Activated naive CD8-positive, alpha-beta T cell treated with anti-CD3 and anti-CD28 coated beads, Interleukin-2, amount 10 ng/mL, durations not matched to agents 7 days and 5 days (primary cell): ENCODE measurements at regions not wholly inside any gene's neighbourhood (a gene's known extent, or its start where the extent isn't known, plus 50 kb on each side); places are given as distances from the start of the nearest gene placed in this dataset.

Experiments
- ATAC-seq: fragments of 150-1000 bp; cut with Tn5 transposase; one replicate; pipeline ENCODE4 v1.10.0; 2021; ENCODE audit warnings: low read depth, moderate library complexity
- POLR2A ChIA-PET: fragments of 350-600 bp; sonication (Branson Sonifier 250); formaldehyde crosslinking; loops from one replicate; lab custom pipeline; 2021; ENCODE audit warnings: antibody characterized with exemption; lab: Charles Lee
- DNase-seq: peaks from one replicate; pipeline ENCODE4 v3.0.0; 2021
- H3K27ac Mint-ChIP-seq: one replicate; pipeline ENCODE4 v1.8.0; 2022; ENCODE audit warnings: mild to moderate bottlenecking, mixed read lengths
- H3K27me3 Mint-ChIP-seq: one replicate; pipeline ENCODE4 v1.8.0; 2022; ENCODE audit warnings: mild to moderate bottlenecking, moderate library complexity, mixed read lengths
- H3K36me3 Mint-ChIP-seq: one replicate; pipeline ENCODE4 v1.8.0; 2021; ENCODE audit warnings: mild to moderate bottlenecking, mixed read lengths
- H3K4me1 Mint-ChIP-seq: one replicate; pipeline ENCODE4 v1.8.0; 2021; ENCODE audit warnings: mixed read lengths
- H3K4me3 Mint-ChIP-seq: one replicate; pipeline ENCODE4 v1.8.0; 2022; ENCODE audit warnings: mild to moderate bottlenecking, moderate library complexity, mixed read lengths
- H3K9me3 Mint-ChIP-seq: one replicate; pipeline ENCODE4 v1.8.0; 2021; ENCODE audit warnings: mixed read lengths

GRCh38 chr13:39988351-39988750 is 332.9 kb downstream of the COG6 start:
- Mint-ChIP-seq H3K4me3 (no peak overlapping the region), H3K36me3 (peaks cover 1% of the 10 kb centered on the region), H3K27ac (no peak overlapping the region), H3K27me3 (peaks cover 7% of the 10 kb centered on the region), H3K4me1 (no peaks in the 10 kb centered on the region), H3K9me3 (peaks cover 6% of the 10 kb centered on the region)
- POLR2A ChIA-PET: no interaction called here
- ATAC-seq (no peak), DNase-seq (no peak)

DNA sequence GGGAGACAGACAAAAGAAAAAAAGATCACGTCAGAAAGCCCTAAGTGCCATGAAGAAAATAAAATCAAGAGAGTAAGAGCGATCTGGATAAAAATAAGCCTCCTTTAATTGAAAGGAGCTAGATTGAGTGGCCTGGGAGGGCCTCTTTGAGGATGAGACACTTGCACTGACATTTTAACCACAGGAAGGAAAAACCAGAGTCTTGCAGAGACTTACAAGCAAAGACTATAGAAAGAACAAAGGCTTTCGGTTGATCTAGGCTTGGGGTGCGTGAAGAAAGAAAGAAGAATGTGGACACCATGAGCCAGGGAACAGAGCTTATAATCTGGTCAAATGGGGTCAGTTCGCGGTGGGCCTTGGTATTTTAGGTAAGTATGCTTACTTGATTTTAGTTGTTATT is 342.7 kb downstream of the COG6 start:
- Mint-ChIP-seq H3K4me1 (peaks cover 11% of the 10 kb centered on the region), H3K9me3 (peaks cover 6% of the 10 kb centered on the region), H3K27me3 (no peaks in the 10 kb centered on the region), H3K36me3 (peaks cover 6% of the 10 kb centered on the region), H3K27ac (peak overlapping the region; percentile 14), H3K4me3 (peak overlapping the region; percentile 49)
- POLR2A ChIA-PET: interaction anchor here (1.2 kb wide), 1 partner anchor 275 kb away, joined by 5 read pairs; no protein-coding TSS in a partner anchor
- ATAC-seq (peak; percentile 95), DNase-seq (no peak)

DNA sequence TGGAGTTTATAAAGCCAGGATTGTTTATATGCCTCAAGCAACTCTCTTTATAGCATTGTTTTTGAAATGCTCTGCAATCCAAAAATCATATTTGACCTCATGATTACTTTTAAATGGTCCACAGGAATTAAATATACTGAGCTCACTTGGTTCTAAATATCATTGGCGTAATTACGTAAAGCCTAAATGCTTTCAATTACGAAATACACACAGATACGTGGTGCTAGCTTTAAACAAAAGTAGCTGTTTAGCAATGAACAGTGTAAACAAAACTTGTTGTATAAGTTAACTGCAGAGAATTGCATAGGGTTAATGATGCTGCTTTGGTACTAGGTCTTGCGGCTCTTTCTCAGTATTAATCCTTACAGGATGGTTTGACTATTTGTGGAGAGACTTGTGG is 346.6 kb downstream of the COG6 start:
- POLR2A ChIA-PET: no interaction called here

GRCh38 chr13:40013554-40013953 is 358.1 kb downstream of the COG6 start:
- H3K36me3 Mint-ChIP-seq: peaks cover 3% of the 10 kb centered on the region
- H3K27me3 Mint-ChIP-seq: peaks cover 8% of the 10 kb centered on the region
- H3K4me1 Mint-ChIP-seq: peaks cover 5% of the 10 kb centered on the region
- H3K9me3 Mint-ChIP-seq: peaks cover 4% of the 10 kb centered on the region
- ATAC-seq (no peak), DNase-seq (no peak)
- no peak overlapping the region for H3K4me3 Mint-ChIP-seq
- no peak overlapping the region for H3K27ac Mint-ChIP-seq
- POLR2A ChIA-PET: no interaction called here

More for the DNA sequence above, 346.6 kb downstream of the COG6 start:
- Mint-ChIP-seq H3K27ac (no peak overlapping the region), H3K9me3 (peaks cover 12% of the 10 kb centered on the region), H3K27me3 (no peaks in the 10 kb centered on the region), H3K4me1 (peaks cover 15% of the 10 kb centered on the region), H3K36me3 (peaks cover 11% of the 10 kb centered on the region), H3K4me3 (no peak overlapping the region)
- DNase-seq (no peak), ATAC-seq (no peak)

GRCh38 chr13:40016953-40017660 is 361.6 kb downstream of the COG6 start:
- Mint-ChIP-seq H3K9me3 (peaks cover 1% of the 10 kb centered on the region), H3K36me3 (no peaks in the 10 kb centered on the region), H3K27me3 (peaks cover 8% of the 10 kb centered on the region), H3K4me1 (peaks cover 5% of the 10 kb centered on the region), H3K27ac (no peak overlapping the region), H3K4me3 (no peak overlapping the region)
- POLR2A ChIA-PET: no interaction called here
- no peak for DNase-seq
- ATAC-seq: no peak

DNA sequence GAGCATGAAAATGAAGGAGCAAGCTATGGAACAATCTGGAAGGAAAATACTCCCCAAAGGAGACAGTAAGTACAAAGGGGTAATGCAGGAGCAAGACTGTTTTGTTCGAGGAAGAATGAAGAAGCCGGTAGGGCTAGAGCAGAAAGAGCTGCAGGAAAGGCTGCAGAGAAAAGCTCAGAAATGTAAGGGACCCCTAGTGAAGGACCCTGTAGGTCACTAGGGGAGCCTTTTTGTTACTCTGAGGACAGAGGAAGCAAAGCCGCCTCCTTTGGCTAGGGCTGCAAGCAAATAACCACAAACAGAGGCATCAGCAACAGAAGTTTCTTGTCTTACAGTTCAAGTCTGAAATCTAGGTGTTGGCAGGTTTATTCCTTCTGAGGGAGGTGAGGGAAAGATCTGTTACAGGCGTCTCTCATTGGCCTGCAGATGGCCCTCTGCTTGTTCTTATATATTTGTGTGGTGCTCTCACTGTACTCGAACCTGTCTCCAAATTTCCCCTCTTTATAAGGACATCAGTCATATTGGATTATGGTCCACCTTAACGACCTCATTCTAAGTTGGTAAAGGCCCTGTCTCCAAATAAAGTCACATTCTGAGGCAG is 362.3 kb downstream of the COG6 start:
- H3K36me3 Mint-ChIP-seq: no peaks in the 10 kb centered on the region
- H3K4me1 Mint-ChIP-seq: peaks cover 5% of the 10 kb centered on the region
- POLR2A ChIA-PET: no interaction called here
- no peak overlapping the region for H3K27ac Mint-ChIP-seq
- ATAC-seq: no peak
- H3K27me3 Mint-ChIP-seq: peaks cover 8% of the 10 kb centered on the region
- H3K4me3 Mint-ChIP-seq: no peak overlapping the region
- no peak for DNase-seq
- H3K9me3 Mint-ChIP-seq: peaks cover 1% of the 10 kb centered on the region

GRCh38 chr13:40023595-40024203 is 368.2 kb downstream of the COG6 start:
- Mint-ChIP-seq H3K4me3 (no peak overlapping the region), H3K36me3 (peaks cover 1% of the 10 kb centered on the region), H3K27me3 (peaks cover 16% of the 10 kb centered on the region), H3K4me1 (peaks cover 20% of the 10 kb centered on the region), H3K27ac (no peak overlapping the region), H3K9me3 (peaks cover 1% of the 10 kb centered on the region)
- no peak for DNase-seq
- no peak for ATAC-seq
- POLR2A ChIA-PET: no interaction called here

DNA sequence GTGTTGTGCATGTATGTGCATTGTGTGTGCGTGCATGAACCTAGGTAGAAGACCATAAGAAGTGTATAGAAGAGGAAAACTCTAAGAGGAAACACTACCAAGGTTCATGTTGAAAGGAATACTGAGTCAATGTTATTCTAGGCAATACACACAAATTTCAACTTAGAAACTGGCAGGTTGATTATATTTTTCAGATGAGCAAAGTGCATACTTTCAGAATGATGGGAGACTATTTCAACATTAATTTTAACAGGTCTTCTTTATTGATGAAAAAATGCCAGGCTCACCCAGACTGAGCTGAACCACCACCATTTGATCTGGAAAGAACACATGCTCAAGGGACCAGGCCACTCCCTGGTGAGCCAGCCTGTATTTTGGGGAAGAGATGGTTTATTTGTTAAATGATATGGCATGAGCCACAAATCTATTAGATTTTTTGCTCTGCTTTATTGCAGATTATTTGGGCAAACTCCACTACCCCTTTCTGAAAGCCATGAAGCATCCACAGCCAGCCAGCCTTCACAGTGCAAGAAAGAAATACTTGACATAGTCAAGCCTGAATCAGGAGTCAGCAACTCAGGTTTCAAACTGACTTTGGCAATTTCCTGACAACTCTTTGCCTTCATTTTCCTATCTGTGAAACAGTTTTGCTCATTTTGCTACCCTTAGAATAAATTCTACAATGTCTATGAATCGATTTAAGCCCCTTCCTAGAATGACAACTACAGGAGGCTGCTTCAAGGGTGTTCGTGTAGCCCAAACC is 368.9 kb downstream of the COG6 start:
- Mint-ChIP-seq H3K27me3 (peaks cover 14% of the 10 kb centered on the region), H3K4me3 (no peak overlapping the region), H3K36me3 (peaks cover 7% of the 10 kb centered on the region), H3K9me3 (peaks cover 6% of the 10 kb centered on the region), H3K27ac (no peak overlapping the region), H3K4me1 (peaks cover 20% of the 10 kb centered on the region)
- DNase-seq (no peak), ATAC-seq (no peak)
- POLR2A ChIA-PET: no interaction called here

GRCh38 chr13:40024967-40025714 is 369.7 kb downstream of the COG6 start:
- peaks cover 7% of the 10 kb centered on the region for H3K9me3 Mint-ChIP-seq
- peaks cover 20% of the 10 kb centered on the region for H3K4me1 Mint-ChIP-seq
- H3K27me3 Mint-ChIP-seq: peaks cover 14% of the 10 kb centered on the region
- H3K4me3 Mint-ChIP-seq: no peak overlapping the region
- POLR2A ChIA-PET: no interaction called here
- DNase-seq (no peak), ATAC-seq (no peak)
- peaks cover 9% of the 10 kb centered on the region for H3K36me3 Mint-ChIP-seq
- H3K27ac Mint-ChIP-seq: no peak overlapping the region

DNA sequence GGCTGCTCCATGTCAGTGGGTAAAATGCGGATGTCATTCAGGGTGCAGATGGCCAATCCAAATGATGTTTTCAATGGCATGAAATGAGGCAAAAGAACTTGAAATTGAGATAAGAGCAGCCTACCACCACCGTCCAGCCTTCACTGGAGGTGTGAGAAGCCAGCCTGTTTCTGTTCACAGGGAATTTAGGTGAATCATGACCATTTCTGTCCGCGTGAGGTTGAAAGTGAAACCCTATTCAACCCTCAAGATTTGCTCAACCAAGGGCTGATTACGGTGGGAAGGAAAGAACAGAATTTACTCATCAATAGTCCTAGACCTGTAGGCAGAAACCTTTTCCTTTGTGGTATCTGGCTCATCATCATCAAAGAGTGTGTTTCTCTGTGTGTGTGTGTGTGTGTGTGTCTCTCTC is 370.7 kb downstream of the COG6 start:
- peak; percentile 97 for ATAC-seq
- peaks cover 7% of the 10 kb centered on the region for H3K9me3 Mint-ChIP-seq
- H3K36me3 Mint-ChIP-seq: peaks cover 9% of the 10 kb centered on the region
- H3K4me1 Mint-ChIP-seq: peaks cover 20% of the 10 kb centered on the region
- POLR2A ChIA-PET: no interaction called here
- H3K4me3 Mint-ChIP-seq: peak overlapping the region; percentile 52
- peak overlapping the region; percentile 63 for H3K27ac Mint-ChIP-seq
- peak; percentile 38 for DNase-seq
- H3K27me3 Mint-ChIP-seq: peaks cover 14% of the 10 kb centered on the region

GRCh38 chr13:40026741-40027140 is 371.3 kb downstream of the COG6 start:
- Mint-ChIP-seq H3K36me3 (peaks cover 9% of the 10 kb centered on the region), H3K4me1 (peaks cover 20% of the 10 kb centered on the region), H3K4me3 (peak overlapping the region; percentile 67), H3K9me3 (peaks cover 7% of the 10 kb centered on the region), H3K27me3 (peaks cover 14% of the 10 kb centered on the region), H3K27ac (peak overlapping the region; percentile 72)
- peak; percentile 5 for ATAC-seq
- POLR2A ChIA-PET: no interaction called here
- peak; percentile 33 for DNase-seq

- Mint-ChIP-seq H3K27ac (no peak overlapping the region), H3K9me3 (peaks cover 7% of the 10 kb centered on the region), H3K4me3 (no peak overlapping the region), H3K36me3 (peaks cover 9% of the 10 kb centered on the region), H3K4me1 (peaks cover 20% of the 10 kb centered on the region), H3K27me3 (peaks cover 13% of the 10 kb centered on the region)
- POLR2A ChIA-PET: no interaction called here
- no peak for DNase-seq
- no peak for ATAC-seq
Observed at GRCh38 chr13:40028446-40028845, 373.0 kb downstream of the COG6 start.

GRCh38 chr13:40031031-40031430 is 375.6 kb downstream of the COG6 start:
- Mint-ChIP-seq H3K36me3 (peaks cover 9% of the 10 kb centered on the region), H3K4me3 (no peak overlapping the region), H3K27ac (no peak overlapping the region), H3K4me1 (peaks cover 11% of the 10 kb centered on the region), H3K27me3 (peaks cover 2% of the 10 kb centered on the region), H3K9me3 (peaks cover 7% of the 10 kb centered on the region)
- no peak for ATAC-seq
- DNase-seq: no peak
- POLR2A ChIA-PET: no interaction called here
